ENCODE measurements at regions not wholly inside any gene's neighbourhood (a gene's known extent, or its start where the extent isn't known, plus 50 kb on each side); places are given as distances from the start of the nearest gene placed in this dataset.

DNA sequence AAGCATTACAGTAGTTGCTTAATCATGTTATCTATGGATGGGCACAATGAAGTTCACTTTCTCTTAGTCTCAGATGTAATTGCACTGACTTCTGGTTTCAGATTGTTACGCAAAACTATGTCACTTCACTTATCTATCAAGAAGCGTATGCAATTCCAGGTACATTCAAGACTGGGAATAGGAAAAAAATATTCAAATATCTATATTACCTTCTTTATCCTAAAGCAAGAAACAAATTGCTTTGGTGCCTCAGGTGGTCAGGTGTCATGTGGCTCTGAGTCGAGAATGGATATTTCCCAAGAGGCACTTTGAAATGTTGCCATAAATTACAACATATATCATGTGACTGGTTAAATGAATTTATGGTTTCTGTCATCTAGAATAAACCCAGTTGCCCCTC is 318.6 kb downstream of the SS18 start:
- TF ChIP-seq, protein P1, sequence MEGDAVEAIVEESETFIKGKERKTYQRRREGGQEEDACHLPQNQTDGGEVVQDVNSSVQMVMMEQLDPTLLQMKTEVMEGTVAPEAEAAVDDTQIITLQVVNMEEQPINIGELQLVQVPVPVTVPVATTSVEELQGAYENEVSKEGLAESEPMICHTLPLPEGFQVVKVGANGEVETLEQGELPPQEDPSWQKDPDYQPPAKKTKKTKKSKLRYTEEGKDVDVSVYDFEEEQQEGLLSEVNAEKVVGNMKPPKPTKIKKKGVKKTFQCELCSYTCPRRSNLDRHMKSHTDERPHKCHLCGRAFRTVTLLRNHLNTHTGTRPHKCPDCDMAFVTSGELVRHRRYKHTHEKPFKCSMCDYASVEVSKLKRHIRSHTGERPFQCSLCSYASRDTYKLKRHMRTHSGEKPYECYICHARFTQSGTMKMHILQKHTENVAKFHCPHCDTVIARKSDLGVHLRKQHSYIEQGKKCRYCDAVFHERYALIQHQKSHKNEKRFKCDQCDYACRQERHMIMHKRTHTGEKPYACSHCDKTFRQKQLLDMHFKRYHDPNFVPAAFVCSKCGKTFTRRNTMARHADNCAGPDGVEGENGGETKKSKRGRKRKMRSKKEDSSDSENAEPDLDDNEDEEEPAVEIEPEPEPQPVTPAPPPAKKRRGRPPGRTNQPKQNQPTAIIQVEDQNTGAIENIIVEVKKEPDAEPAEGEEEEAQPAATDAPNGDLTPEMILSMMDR (IDR thresholded peaks at IDR 0.05), result no peak
- no peak for TF ChIP-seq POLR2A (IDR thresholded peaks at IDR 0.05)

Data from uterus (tissue), 2 donors.